Coronary artery (tissue), 2 donors: ENCODE measurements at regions not wholly inside any gene's neighbourhood (a gene's known extent, or its start where the extent isn't known, plus 50 kb on each side); places are given as distances from the start of the nearest gene placed in this dataset.
"Not testable (repeated sequence)": the region's sequence is repeated elsewhere in the genome, so short reads cannot be mapped to it uniquely, and the experiment has no call there.

Experiments used
- DNase-seq: peaks from one replicate; pipeline ENCODE4 v3.0.0-alpha.2; 2017; ENCODE audit warnings: low spot score
- H3K27ac ChIP-seq, 2 donors: fragments of 200-600 bp; sonication (generic); one replicate each; pipeline ENCODE4 v1.5.1; 2016 to 2019
- H3K4me3 ChIP-seq: fragments of 200-600 bp; sonication (generic); 2 replicates; pipeline ENCODE4 v1.5.1; 2016; ENCODE audit warnings: mild to moderate bottlenecking, moderate library complexity
- TF ChIP-seq, protein P1 (sequence below): fragments of 200-600 bp; sonication (generic); IDR thresholded peaks from one replicate; pipeline ENCODE4 v1.5.1; 2019; ENCODE audit warnings: antibody characterized with exemption

DNA sequence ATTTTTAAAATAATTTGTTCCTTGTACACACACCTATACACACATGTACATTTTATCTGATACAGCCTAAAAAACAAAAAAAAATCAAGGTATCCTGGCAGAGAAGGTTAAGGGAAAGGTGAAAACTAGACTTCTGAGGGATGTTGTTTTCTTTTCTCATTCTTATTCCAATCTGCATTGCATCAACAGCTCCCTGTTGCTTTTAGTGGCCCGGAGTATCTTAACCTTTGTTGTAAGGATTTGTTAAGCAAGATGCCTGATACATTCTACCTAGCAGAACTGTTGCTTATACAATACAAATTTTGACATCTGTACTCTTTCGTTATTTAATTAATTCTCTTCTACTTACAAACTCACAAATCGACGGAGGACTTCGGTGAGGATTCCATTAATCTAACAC, 167.4 kb downstream of the GNAI1 start:
- no peak overlapping the region for H3K27ac ChIP-seq
- no peak overlapping the region for H3K4me3 ChIP-seq
- DNase-seq: no peak
- TF ChIP-seq, protein P1, sequence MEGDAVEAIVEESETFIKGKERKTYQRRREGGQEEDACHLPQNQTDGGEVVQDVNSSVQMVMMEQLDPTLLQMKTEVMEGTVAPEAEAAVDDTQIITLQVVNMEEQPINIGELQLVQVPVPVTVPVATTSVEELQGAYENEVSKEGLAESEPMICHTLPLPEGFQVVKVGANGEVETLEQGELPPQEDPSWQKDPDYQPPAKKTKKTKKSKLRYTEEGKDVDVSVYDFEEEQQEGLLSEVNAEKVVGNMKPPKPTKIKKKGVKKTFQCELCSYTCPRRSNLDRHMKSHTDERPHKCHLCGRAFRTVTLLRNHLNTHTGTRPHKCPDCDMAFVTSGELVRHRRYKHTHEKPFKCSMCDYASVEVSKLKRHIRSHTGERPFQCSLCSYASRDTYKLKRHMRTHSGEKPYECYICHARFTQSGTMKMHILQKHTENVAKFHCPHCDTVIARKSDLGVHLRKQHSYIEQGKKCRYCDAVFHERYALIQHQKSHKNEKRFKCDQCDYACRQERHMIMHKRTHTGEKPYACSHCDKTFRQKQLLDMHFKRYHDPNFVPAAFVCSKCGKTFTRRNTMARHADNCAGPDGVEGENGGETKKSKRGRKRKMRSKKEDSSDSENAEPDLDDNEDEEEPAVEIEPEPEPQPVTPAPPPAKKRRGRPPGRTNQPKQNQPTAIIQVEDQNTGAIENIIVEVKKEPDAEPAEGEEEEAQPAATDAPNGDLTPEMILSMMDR: no peak

DNA sequence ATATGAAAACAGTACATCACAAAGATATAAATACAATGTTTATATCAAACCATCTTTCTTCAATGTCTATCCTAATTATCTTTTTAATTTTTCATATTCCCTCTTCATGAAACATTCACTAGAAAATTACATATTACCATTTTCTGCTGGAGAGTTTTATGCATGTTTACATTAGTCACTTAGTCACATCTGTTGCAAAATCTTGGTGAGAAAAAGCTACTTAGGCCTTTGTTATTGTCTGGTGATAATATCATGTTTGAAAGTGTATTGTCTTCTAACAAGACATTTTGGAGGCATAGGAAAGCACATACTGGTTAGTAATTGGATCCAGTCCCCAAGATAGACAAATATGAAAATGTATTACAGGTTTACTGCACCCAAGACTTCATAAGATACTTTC, 163.6 kb downstream of the GNAI1 start:
- no peak overlapping the region for H3K4me3 ChIP-seq
- DNase-seq: no peak
- H3K27ac ChIP-seq: no peak overlapping the region
- TF ChIP-seq, protein P1: no peak

GRCh38 chr7:80294346-80294745, 159.7 kb downstream of the GNAI1 start:
- H3K4me3 ChIP-seq: no peak overlapping the region
- no peak for DNase-seq

DNA sequence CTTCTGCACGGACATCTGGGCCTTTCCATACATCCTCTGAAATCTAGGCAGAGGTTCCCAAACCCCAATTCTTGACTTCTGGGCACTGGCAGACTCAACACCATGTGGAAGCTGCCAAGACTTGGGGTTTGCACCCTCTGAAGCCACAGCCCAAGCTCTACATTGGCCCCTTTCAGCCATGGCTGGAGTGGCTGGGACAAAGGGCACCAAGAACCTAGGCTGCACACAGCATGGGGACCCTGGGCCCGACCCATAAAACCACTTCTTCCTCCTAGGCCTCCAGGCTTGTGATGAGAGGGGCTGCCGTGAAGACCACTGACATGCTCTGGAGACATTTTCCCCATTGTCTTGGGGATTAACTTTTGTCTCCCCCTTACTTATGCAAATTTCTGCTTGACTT, 158.0 kb downstream of the GNAI1 start:
- H3K27ac ChIP-seq, H3K4me3 ChIP-seq, DNase-seq: not testable (repeated sequence)

More at GRCh38 chr7:80294346-80294745, 159.7 kb downstream of the GNAI1 start:
- TF ChIP-seq, protein P1: no peak
- H3K27ac ChIP-seq: no peak overlapping the region

DNA sequence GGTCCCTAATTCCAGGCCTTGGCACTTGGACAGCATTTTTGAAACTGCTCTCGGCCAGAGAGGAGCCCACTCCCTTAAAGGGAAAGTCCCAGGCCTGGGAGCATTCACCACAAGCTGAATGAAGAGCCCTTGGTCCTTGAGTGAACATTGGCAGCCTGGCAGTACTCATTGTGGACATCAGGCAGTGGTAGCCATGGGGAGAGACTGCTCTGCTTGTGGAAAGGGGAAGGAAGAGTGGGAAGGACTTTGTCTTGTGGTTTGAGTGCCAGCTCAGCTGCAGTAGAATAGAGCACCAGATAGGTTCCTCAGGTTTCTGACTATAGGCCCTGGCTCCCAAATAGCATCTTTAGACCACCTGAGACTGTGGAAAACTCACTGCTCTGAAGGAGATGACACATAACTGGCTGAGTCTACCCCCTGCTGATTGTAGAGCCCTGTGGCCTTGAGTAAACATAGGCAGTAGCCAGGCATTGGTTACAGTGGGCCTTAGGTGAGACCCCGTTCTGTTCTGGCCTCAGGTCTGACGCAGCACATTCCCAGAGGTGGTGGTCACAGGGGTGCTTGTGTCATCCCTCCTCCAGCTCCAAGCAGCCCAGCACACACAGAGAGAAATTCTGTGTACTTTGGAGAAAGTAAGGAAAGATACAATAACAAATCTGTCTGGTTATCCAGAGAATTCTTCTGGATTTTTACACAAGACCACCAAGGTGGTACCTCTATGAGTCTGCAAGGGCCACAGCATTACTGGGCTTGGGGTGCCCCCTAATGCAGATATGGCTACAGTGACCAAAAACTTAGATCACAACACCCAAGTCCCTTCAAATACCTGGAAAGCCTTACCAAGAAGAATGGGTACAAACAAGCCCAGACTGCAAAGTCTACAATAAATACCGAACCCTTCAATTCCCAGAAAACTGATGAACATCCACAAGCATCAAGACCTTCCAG, 153.8 kb downstream of the GNAI1 start:
- H3K4me3 ChIP-seq: no peak overlapping the region
- TF ChIP-seq, protein P1: no peak
- no peak for DNase-seq
- no peak overlapping the region for H3K27ac ChIP-seq

DNA sequence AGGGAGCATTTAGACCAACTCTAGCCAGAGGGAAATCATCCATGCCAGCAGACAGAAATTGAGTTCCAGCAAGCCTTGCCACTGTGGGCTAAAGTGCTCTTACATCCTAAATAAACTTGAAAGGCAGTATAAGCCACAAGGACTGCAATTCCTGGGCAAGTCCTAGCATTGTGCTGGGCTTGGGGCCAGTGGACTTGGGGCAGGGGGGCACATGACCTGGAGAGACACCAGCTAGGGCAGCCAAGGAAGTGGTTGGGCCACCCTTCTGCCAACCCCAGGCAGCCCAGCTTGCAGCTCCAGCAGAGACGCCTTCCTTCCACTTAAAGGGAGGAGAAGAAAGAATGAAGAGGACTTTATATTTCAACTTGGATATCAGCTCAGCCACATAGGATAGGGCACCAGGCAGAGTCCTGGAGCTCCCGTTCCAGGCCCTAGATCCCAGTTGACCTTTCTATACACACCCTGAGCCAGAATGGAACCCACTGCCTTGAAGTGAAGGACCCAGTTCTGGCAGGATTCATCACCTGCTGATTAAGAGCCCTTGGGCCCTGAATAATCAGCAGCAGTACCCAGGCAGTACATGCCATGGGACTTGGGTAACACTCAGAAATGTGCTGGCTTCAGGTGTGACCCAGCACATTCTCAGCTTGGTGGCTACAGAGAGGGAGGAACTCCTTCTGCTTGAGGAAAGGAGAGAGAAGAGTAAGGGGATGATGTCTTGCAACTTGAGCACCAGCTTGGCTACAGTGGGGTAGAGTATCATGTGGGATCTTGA, 153.0 kb downstream of the GNAI1 start:
- Histone ChIP-seq H3K4me3 (no peak overlapping the region), H3K27ac (no peak overlapping the region)
- no peak for DNase-seq
- TF ChIP-seq, protein P1: no peak

DNA sequence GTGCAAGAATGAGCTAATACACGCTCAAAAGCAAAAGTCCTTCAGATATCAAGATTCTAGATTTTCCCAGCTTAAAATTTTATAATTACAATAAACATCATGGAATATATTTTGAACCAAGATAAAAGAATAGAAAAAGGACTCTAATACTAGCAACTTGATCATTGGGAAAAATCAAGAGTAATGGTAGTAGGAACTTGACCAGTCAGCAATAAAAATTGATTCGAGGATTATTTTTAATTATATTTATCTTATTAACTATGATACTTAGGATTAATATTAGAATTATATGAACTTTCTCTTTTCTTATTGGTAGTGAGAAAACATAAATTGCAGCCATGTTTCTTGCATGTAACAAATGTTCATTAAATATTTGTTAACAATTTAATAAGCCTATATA, 152.0 kb downstream of the GNAI1 start:
- TF ChIP-seq, protein P1: no peak
- DNase-seq: no peak
- H3K27ac ChIP-seq: no peak overlapping the region
- no peak overlapping the region for H3K4me3 ChIP-seq
